Esophagus squamous epithelium (tissue), 5 donors: ENCODE measurements at regions not wholly inside any gene's neighbourhood (a gene's known extent, or its start where the extent isn't known, plus 50 kb on each side); places are given as distances from the start of the nearest gene placed in this dataset.

Experiments
- DNase-seq: peaks from one replicate; lab custom pipeline; 2025; lab: John Stamatoyannopoulos, UW
- H3K27ac ChIP-seq, 4 donors: fragments of 200-600 bp; sonication (generic); one replicate each; pipeline ENCODE4 v1.5.1; 2016 to 2019; ENCODE audit warnings: mild to moderate bottlenecking in 1 of 4
- H3K27me3 ChIP-seq, 4 donors: fragments of 200-600 bp; sonication (generic); 1 replicate in 3 of 4; 2 replicates in 1 of 4; pipeline versions ENCODE4 v1.5.1 to v1.6.0; 2017 to 2021; ENCODE audit warnings: antibody characterized with exemption in 1 of 4
- H3K36me3 ChIP-seq, 3 donors: fragments of 200-600 bp; sonication (generic); one replicate each; pipeline ENCODE4 v1.5.1; 2016 to 2019
- H3K4me1 ChIP-seq, 3 donors: fragments of 200-600 bp; sonication (generic); one replicate each; pipeline ENCODE4 v1.5.1; 2017 to 2019
- H3K4me3 ChIP-seq, 4 donors: fragments of 200-600 bp; sonication (generic); 1 replicate in 3 of 4; 2 replicates in 1 of 4; pipeline ENCODE4 v1.5.1; 2016 to 2019; ENCODE audit warnings: mild to moderate bottlenecking in 2 of 4, moderate library complexity in 1 of 4
- H3K9me3 ChIP-seq, 3 donors: fragments of 200-600 bp; sonication (generic); one replicate each; pipeline ENCODE4 v1.5.1; 2016 to 2019
- POLR2A ChIP-seq, 4 donors: fragments of 450-650 bp; IDR thresholded peaks; one replicate each; pipeline ENCODE4 v1.6.1; 2017; ENCODE audit warnings: antibody characterized with exemption in 4 of 4, mild to moderate bottlenecking in 4 of 4, moderate library complexity in 3 of 4
- WGBS, 2 donors: methylation state at CpG; one replicate each; pipeline ENCODE4 v1.1.5; 2018; 5-methylcytosine and 5-hydroxymethylcytosine counted together
- intact Hi-C: fragments of 100-400 bp; cut with DNase I; formaldehyde crosslinking; loops from one replicate; pipeline ENCODE4 v1.15.0; 2022
- TF ChIP-seq, protein P1 (sequence below), 6 experiments: fragments of 450-650 bp in 4 of 6; fragments of 200-600 bp in 2 of 6; sonication (generic) in 2 of 6; IDR thresholded peaks; one replicate each; pipeline ENCODE4 v1.5.1; 2016 to 2019; ENCODE audit warnings: antibody characterized with exemption in 6 of 6, mild to moderate bottlenecking in 4 of 6, moderate library complexity in 4 of 6
- donor health status: DM: yes; HTN: yes; CAD: no.

GRCh38 chr10:124173298-124173900, 80.0 kb upstream of the CHST15 start:
- no peak overlapping the region for H3K4me3 ChIP-seq
- no peak for DNase-seq
- H3K9me3 ChIP-seq = no peaks in the 10 kb centered on the region
- no peaks in the 10 kb centered on the region for H3K4me1 ChIP-seq
- no peak overlapping the region for H3K27ac ChIP-seq
- intact Hi-C loops = no loop called here
- WGBS, 2 donors = 73 to 79% methylated on average over 15 of the region's 16 CpGs
- no peaks in the 10 kb centered on the region for H3K36me3 ChIP-seq
- no peak for TF ChIP-seq POLR2A (IDR thresholded peaks at IDR 0.05)
- TF ChIP-seq, protein P1, sequence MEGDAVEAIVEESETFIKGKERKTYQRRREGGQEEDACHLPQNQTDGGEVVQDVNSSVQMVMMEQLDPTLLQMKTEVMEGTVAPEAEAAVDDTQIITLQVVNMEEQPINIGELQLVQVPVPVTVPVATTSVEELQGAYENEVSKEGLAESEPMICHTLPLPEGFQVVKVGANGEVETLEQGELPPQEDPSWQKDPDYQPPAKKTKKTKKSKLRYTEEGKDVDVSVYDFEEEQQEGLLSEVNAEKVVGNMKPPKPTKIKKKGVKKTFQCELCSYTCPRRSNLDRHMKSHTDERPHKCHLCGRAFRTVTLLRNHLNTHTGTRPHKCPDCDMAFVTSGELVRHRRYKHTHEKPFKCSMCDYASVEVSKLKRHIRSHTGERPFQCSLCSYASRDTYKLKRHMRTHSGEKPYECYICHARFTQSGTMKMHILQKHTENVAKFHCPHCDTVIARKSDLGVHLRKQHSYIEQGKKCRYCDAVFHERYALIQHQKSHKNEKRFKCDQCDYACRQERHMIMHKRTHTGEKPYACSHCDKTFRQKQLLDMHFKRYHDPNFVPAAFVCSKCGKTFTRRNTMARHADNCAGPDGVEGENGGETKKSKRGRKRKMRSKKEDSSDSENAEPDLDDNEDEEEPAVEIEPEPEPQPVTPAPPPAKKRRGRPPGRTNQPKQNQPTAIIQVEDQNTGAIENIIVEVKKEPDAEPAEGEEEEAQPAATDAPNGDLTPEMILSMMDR (IDR thresholded peaks at IDR 0.05) = no peak
- no peaks in the 10 kb centered on the region for H3K27me3 ChIP-seq

DNA sequence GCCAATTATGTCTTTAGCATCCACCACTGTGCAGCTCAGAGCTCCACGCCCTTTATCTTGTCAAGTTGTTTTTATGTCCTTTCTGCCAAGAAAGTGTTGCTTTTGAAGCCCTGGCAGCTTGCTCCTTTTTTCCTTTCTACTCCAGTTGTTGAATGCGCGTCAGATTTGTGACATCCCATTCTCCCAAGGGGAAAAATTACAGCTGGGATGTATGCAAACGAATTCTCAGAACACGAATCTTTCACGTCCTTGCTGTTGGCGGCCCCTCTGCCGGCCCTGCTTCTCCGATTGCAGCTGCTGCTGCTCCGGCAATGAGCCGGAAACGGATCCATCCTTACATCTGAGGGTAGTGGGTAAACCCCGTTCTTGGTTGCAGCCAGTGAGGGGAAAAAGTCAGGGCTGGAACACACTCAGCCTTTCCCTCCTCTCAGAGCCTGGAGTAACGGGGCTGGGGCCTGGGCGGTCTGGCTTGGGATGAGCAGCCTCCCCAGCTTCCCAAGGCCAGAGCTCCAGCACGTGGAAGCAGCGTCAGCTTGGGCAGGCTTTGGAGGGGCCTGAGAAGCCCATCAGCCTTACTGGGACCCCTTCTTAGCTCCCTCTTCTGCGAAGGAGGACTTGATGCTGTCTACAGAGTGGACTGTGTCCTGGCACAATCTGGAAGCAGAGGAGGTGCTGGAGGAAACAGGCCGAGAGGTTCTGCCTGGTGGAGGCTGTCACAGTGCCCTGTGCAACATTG, 79.0 kb upstream of the CHST15 start:
- no peaks in the 10 kb centered on the region for H3K27me3 ChIP-seq
- 69 to 79% methylated on average over 14 to 15 of the region's 19 CpGs for WGBS, 2 donors
- TF ChIP-seq, protein P1 (IDR thresholded peaks at IDR 0.05) = no peak
- no peak for TF ChIP-seq POLR2A (IDR thresholded peaks at IDR 0.05)
- peak overlapping the region in 1 of 4 donors; percentile 23 for H3K27ac ChIP-seq
- H3K4me3 ChIP-seq = no peak overlapping the region
- no peaks in the 10 kb centered on the region for H3K9me3 ChIP-seq
- intact Hi-C loops = no loop called here
- DNase-seq = no peak
- no peaks in the 10 kb centered on the region for H3K4me1 ChIP-seq
- H3K36me3 ChIP-seq = no peaks in the 10 kb centered on the region

DNA sequence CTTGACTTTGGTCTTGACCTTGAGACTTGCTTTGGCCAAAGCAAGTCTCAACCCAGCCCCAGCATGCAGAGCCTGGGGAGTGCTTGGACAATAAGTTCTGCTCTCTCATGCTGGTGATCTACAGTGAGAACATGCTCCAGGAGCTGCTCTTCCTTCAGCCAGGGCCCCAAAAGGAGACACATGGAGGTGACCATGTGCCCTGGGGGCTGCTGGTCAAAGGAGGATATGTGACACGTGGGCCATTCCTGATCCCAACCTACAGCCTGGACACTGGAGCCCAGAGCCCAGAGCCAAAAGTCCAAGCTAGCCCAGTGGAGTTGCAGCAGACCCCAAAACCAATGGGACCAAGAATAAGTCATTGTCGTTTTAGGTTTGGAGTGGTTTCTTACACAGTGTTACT, 78.2 kb upstream of the CHST15 start:
- no peak for DNase-seq
- Histone ChIP-seq H3K4me3 (no peak overlapping the region), H3K36me3 (no peaks in the 10 kb centered on the region), H3K9me3 (no peaks in the 10 kb centered on the region), H3K4me1 (no peaks in the 10 kb centered on the region), H3K27me3 (no peaks in the 10 kb centered on the region), H3K27ac (no peak overlapping the region)
- no peak for TF ChIP-seq POLR2A (IDR thresholded peaks at IDR 0.05)
- intact Hi-C loops = no loop called here
- 78 to 100% methylated on average over 1 to 2 of the region's 2 CpGs for WGBS, 2 donors

GRCh38 chr10:124170631-124171030, 77.2 kb upstream of the CHST15 start:
- Histone ChIP-seq H3K27ac (no peak overlapping the region), H3K4me3 (no peak overlapping the region), H3K27me3 (no peaks in the 10 kb centered on the region), H3K9me3 (no peaks in the 10 kb centered on the region), H3K4me1 (no peaks in the 10 kb centered on the region), H3K36me3 (no peaks in the 10 kb centered on the region)
- DNase-seq = no peak
- 72 to 88% methylated on average over 7 of the region's 7 CpGs for WGBS, 2 donors
- intact Hi-C loops = no loop called here
- TF ChIP-seq POLR2A (IDR thresholded peaks at IDR 0.05) = no peak
- TF ChIP-seq, protein P1 (IDR thresholded peaks at IDR 0.05) = no peak

DNA sequence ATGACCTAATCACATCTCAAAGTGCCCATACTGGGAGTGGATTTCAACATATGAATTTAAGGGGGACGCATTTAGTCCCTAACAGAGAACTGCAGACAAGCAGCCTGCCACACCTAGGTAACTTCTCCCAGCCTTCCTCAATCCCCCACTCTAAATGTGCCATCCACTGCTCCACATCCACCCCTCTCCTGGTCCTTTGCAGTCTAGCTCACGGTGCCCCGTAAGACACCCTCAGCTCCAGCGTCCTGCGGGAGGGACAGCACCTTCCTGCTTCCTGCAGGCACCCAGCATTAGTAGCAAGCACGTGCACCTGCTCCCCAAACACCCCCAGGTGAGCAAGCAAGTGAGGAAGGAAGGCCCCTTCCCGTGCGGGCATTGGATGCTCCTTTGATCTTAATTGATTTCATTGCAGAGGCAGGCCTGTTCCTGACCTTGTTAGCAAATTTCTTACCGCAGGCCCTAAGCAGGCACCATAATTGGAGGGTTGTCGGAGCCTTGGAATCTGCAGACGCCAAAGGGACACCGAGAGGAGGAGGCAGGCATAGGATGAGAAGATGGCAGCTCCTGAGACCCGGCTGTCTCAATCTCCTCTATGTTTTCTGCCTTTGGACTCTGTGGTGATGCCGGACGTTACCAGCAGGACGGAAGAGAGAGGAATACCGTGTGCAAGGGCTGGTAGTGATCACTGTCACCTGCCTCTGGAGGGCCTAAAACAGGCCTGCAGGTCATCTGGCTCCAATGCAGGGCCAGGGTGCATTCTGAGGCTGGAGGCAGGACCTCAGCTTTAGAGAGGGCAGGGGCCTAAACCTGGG, 75.8 kb upstream of the CHST15 start:
- 88 to 93% methylated on average over 5 to 11 of the region's 17 CpGs for WGBS, 2 donors
- no peak for DNase-seq
- Histone ChIP-seq H3K27me3 (no peaks in the 10 kb centered on the region), H3K4me1 (no peaks in the 10 kb centered on the region), H3K4me3 (no peak overlapping the region), H3K36me3 (no peaks in the 10 kb centered on the region), H3K9me3 (no peaks in the 10 kb centered on the region), H3K27ac (no peak overlapping the region)
- intact Hi-C loops = no loop called here
- TF ChIP-seq POLR2A (IDR thresholded peaks at IDR 0.05) = no peak
- TF ChIP-seq, protein P1 (IDR thresholded peaks at IDR 0.05) = no peak
